ENCODE measurements at regions not wholly inside any gene's neighbourhood (a gene's known extent, or its start where the extent isn't known, plus 50 kb on each side); places are given as distances from the start of the nearest gene placed in this dataset.

GRCh38 chr18:39564716-39565115, 1999.1 kb upstream of the CELF4 start:
- no peak for TF ChIP-seq CTCF (conservative IDR thresholded peaks at IDR 0.05; ENCODE audit: low read depth, low read length)
- Histone ChIP-seq H3K36me3 (ENCODE audit: insufficient read depth) (no peaks in the 10 kb centered on the region), H3K27me3 (ENCODE audit: insufficient read depth, low read depth) (no peaks in the 10 kb centered on the region), H4K20me1 (ENCODE audit: insufficient read depth) (no peaks in the 10 kb centered on the region), H3K4me3 (IDR thresholded peaks at IDR 0.05; ENCODE audit: insufficient read depth, low read depth, low read length) (no peak overlapping the region), H3K79me2 (ENCODE audit: insufficient read depth, low read depth) (no peaks in the 10 kb centered on the region), H3K4me1 (ENCODE audit: low read depth, poor library complexity, severe bottlenecking) (no peaks in the 10 kb centered on the region), H3K4me2 (no peak overlapping the region), H3K9ac (no peak overlapping the region), H3K27ac (no peak overlapping the region), H2AFZ (ENCODE audit: low read depth) (no peak overlapping the region)

GRCh38 chr18:39561126-39561525, 1995.5 kb upstream of the CELF4 start:
- Histone ChIP-seq H3K79me2 (ENCODE audit: insufficient read depth, low read depth) (no peaks in the 10 kb centered on the region), H3K4me3 (IDR thresholded peaks at IDR 0.05; ENCODE audit: insufficient read depth, low read depth, low read length) (no peak overlapping the region), H3K9ac (no peak overlapping the region), H3K4me1 (ENCODE audit: low read depth, poor library complexity, severe bottlenecking) (no peaks in the 10 kb centered on the region), H3K27ac (no peak overlapping the region), H3K27me3 (ENCODE audit: insufficient read depth, low read depth) (no peaks in the 10 kb centered on the region), H2AFZ (ENCODE audit: low read depth) (no peak overlapping the region), H3K36me3 (ENCODE audit: insufficient read depth) (no peaks in the 10 kb centered on the region), H4K20me1 (ENCODE audit: insufficient read depth) (no peaks in the 10 kb centered on the region), H3K4me2 (no peak overlapping the region)
- TF ChIP-seq CTCF (conservative IDR thresholded peaks at IDR 0.05; ENCODE audit: low read depth, low read length), result no peak

GRCh38 chr18:39558658-39559057, 1993.1 kb upstream of the CELF4 start:
- no peaks in the 10 kb centered on the region for H3K27me3 ChIP-seq (ENCODE audit: insufficient read depth, low read depth)

GRCh38 chr18:39555496-39555895, 1989.9 kb upstream of the CELF4 start:
- Histone ChIP-seq H3K9ac (no peak overlapping the region), H2AFZ (ENCODE audit: low read depth) (no peak overlapping the region), H3K79me2 (ENCODE audit: insufficient read depth, low read depth) (no peaks in the 10 kb centered on the region), H3K4me2 (no peak overlapping the region), H3K27ac (no peak overlapping the region), H3K27me3 (ENCODE audit: insufficient read depth, low read depth) (no peaks in the 10 kb centered on the region), H3K36me3 (ENCODE audit: insufficient read depth) (no peaks in the 10 kb centered on the region), H3K4me3 (IDR thresholded peaks at IDR 0.05; ENCODE audit: insufficient read depth, low read depth, low read length) (no peak overlapping the region), H3K4me1 (ENCODE audit: low read depth, poor library complexity, severe bottlenecking) (no peaks in the 10 kb centered on the region), H4K20me1 (ENCODE audit: insufficient read depth) (no peaks in the 10 kb centered on the region)
- TF ChIP-seq CTCF (conservative IDR thresholded peaks at IDR 0.05; ENCODE audit: low read depth, low read length), result no peak

More at GRCh38 chr18:39558658-39559057, 1993.1 kb upstream of the CELF4 start:
- Histone ChIP-seq H3K36me3 (ENCODE audit: insufficient read depth) (no peaks in the 10 kb centered on the region), H3K9ac (no peak overlapping the region), H3K27ac (no peak overlapping the region), H3K4me3 (IDR thresholded peaks at IDR 0.05; ENCODE audit: insufficient read depth, low read depth, low read length) (no peak overlapping the region), H3K79me2 (ENCODE audit: insufficient read depth, low read depth) (no peaks in the 10 kb centered on the region), H3K4me2 (no peak overlapping the region), H4K20me1 (ENCODE audit: insufficient read depth) (no peaks in the 10 kb centered on the region), H2AFZ (ENCODE audit: low read depth) (no peak overlapping the region), H3K4me1 (ENCODE audit: low read depth, poor library complexity, severe bottlenecking) (no peaks in the 10 kb centered on the region)
- TF ChIP-seq CTCF (conservative IDR thresholded peaks at IDR 0.05; ENCODE audit: low read depth, low read length), result no peak
